ENCODE measurements at regions not wholly inside any gene's neighbourhood (a gene's known extent, or its start where the extent isn't known, plus 50 kb on each side); places are given as distances from the start of the nearest gene placed in this dataset.

GRCh38 chr5:23084815-23085214 is 231.7 kb upstream of the CDH12 start:
- TF ChIP-seq CTCF (IDR thresholded peaks at IDR 0.05) (no peak), EP300 (IDR thresholded peaks at IDR 0.05) (no peak), POLR2A (IDR thresholded peaks at IDR 0.05) (no peak)

All from ovary (tissue), 3 donors.